ENCODE measurements at regions not wholly inside any gene's neighbourhood (a gene's known extent, or its start where the extent isn't known, plus 50 kb on each side); places are given as distances from the start of the nearest gene placed in this dataset.

DNA sequence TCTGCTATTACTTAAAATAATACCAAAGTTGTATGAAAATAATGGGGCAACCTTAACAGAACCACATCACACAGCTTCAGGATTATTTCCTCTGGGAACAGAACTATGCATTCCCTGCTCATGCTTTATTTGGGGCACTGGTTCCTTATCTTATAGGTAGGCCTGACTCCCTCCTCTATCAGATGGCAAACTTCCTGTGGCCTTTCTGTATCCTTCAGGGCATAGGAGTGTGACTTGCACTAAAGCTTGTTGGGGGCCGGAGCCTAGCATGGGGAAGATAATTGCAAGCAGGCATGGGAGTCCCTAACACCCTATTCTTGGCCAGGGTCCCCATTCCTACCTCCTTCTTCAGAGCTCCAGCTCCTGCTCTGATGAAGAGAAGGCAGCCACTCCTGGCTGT lies 167.2 kb upstream of the SERTAD2 start:
- Histone ChIP-seq H3K4me1 (ENCODE audit: insufficient read depth) (no peaks in the 10 kb centered on the region), H3K27ac (no peak overlapping the region), H3K36me3 (no peaks in the 10 kb centered on the region), H3K4me3 (no peak overlapping the region), H3K27me3 (no peaks in the 10 kb centered on the region), H3K9me3 (no peaks in the 10 kb centered on the region)
- DNase-seq: no peak
- WGBS, 3 donors: 100% methylated on average over 1 of the region's 1 CpG
- intact Hi-C loops (cut with DNase I): no loop called here
- TF ChIP-seq EP300 (IDR thresholded peaks at IDR 0.05): no peak
- no peak for TF ChIP-seq POLR2A (IDR thresholded peaks at IDR 0.05)
- no peak for TF ChIP-seq CTCF (IDR thresholded peaks at IDR 0.05)

- no peaks in the 10 kb centered on the region for H3K4me1 ChIP-seq (ENCODE audit: insufficient read depth)
- TF ChIP-seq EP300 (IDR thresholded peaks at IDR 0.05) (no peak), POLR2A (IDR thresholded peaks at IDR 0.05) (no peak), CTCF (IDR thresholded peaks at IDR 0.05) (no peak)
- H3K4me3 ChIP-seq: no peak overlapping the region
- intact Hi-C loops (cut with DNase I): no loop called here
- no peaks in the 10 kb centered on the region for H3K9me3 ChIP-seq
- 66 to 74% (median 68%) methylated on average over 5 of the region's 5 CpGs for WGBS, 3 donors
- H3K27ac ChIP-seq: no peak overlapping the region
- no peaks in the 10 kb centered on the region for H3K27me3 ChIP-seq
- DNase-seq: no peak
- no peaks in the 10 kb centered on the region for H3K36me3 ChIP-seq
These were observed 165.4 kb upstream of the SLC1A4 start for GRCh38 chr2:64823794-64824193.

DNA sequence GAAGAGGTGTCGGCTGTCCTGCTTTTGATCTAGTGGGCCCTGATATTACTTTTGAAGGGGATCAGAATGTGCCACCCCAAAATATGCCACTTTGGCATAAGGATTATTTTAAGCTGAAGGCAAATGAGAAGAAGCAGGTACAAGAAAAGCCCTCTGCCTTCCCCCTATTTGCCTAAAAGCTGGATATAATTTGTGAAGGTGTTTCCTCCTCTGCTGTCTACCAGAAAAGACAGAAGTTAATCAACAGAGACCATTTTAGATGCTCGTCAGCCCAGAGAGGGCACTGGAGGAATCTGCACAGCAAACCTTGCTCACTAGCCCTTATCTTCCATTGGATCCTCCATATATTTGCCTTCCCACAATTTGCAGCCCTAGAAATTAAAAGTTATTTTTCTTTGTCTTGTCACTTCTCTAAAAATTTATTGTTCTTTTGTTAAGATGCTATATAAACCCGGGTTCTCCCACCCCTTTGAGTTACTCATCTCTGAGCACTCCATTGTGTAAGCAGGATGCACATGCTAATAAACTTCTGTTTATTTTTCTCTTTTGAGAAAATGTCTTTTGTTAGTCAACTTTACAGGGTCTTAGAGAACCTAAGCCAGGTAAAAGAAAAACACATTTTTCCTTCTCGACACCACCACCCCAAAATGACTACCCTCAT lies 163.2 kb upstream of the SLC1A4 start:
- WGBS, 3 donors: 84 to 88% (median 86%) methylated on average over 4 of the region's 4 CpGs
- no peaks in the 10 kb centered on the region for H3K36me3 ChIP-seq
- no peaks in the 10 kb centered on the region for H3K27me3 ChIP-seq
- intact Hi-C loops (cut with DNase I): no loop called here
- no peak overlapping the region for H3K4me3 ChIP-seq
- no peaks in the 10 kb centered on the region for H3K4me1 ChIP-seq (ENCODE audit: insufficient read depth)
- TF ChIP-seq EP300 (IDR thresholded peaks at IDR 0.05): no peak
- TF ChIP-seq POLR2A (IDR thresholded peaks at IDR 0.05): no peak
- no peak for TF ChIP-seq CTCF (IDR thresholded peaks at IDR 0.05)
- H3K27ac ChIP-seq: no peak overlapping the region
- no peak for DNase-seq
- H3K9me3 ChIP-seq: no peaks in the 10 kb centered on the region

DNA sequence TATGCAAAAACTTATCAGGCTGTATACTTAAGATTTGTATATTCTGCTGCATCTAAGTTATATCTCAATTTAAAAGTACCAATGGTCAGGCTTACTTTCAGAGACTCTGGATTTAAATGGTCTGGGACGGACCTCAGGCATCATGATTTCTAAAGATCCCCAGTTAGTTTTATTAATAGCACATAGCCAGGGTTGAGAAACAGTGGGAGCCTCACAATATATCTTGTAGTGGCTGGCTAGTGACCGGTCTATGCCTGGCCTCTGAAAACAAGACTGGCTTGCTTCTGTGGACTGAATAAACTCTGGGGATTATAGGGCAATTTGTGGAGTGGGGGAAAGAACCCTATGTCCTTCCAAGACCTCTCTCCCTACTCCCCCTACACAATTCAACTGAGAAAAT lies 162.5 kb upstream of the SLC1A4 start:
- no peaks in the 10 kb centered on the region for H3K27me3 ChIP-seq
- no peaks in the 10 kb centered on the region for H3K4me1 ChIP-seq (ENCODE audit: insufficient read depth)
- H3K36me3 ChIP-seq: no peaks in the 10 kb centered on the region
- intact Hi-C loops (cut with DNase I): no loop called here
- no peak for TF ChIP-seq CTCF (IDR thresholded peaks at IDR 0.05)
- no peak for TF ChIP-seq EP300 (IDR thresholded peaks at IDR 0.05)
- no peak for TF ChIP-seq POLR2A (IDR thresholded peaks at IDR 0.05)
- WGBS, 3 donors: 83 to 94% (median 94%) methylated on average over 2 of the region's 2 CpGs
- no peaks in the 10 kb centered on the region for H3K9me3 ChIP-seq
- no peak overlapping the region for H3K4me3 ChIP-seq
- H3K27ac ChIP-seq: no peak overlapping the region
- DNase-seq: no peak
